Tibial nerve (tissue), 4 donors: ENCODE measurements at regions not wholly inside any gene's neighbourhood (a gene's known extent, or its start where the extent isn't known, plus 50 kb on each side); places are given as distances from the start of the nearest gene placed in this dataset.
"Not testable (repeated sequence)": the region's sequence is repeated elsewhere in the genome, so short reads cannot be mapped to it uniquely, and the experiment has no call there.

Experiments
- DNase-seq, 2 donors: peaks; one replicate each; pipeline ENCODE4 v3.0.0-alpha.2; 2019; ENCODE audit warnings: low spot score in 2 of 2
- H3K27ac ChIP-seq, 4 donors: fragments of 200-600 bp; sonication (generic) in 3 of 4; one replicate each; pipeline ENCODE4 v1.5.1; 2017 to 2019; ENCODE audit warnings: mild to moderate bottlenecking in 1 of 4
- H3K27me3 ChIP-seq, 2 donors: fragments of 200-600 bp; sonication (generic) in 1 of 2; one replicate each; pipeline versions ENCODE4 v1.5.1 to v1.6.0; 2017 to 2019
- H3K36me3 ChIP-seq, 3 donors: fragments of 200-600 bp; sonication (generic); one replicate each; pipeline ENCODE4 v1.5.1; 2018 to 2019
- H3K4me1 ChIP-seq, 4 donors: fragments of 200-600 bp; sonication (generic) in 3 of 4; one replicate each; pipeline ENCODE4 v1.5.1; 2017 to 2019
- H3K4me3 ChIP-seq, 4 donors: fragments of 200-600 bp; sonication (generic) in 3 of 4; one replicate each; pipeline ENCODE4 v1.5.1; 2017 to 2019; ENCODE audit warnings: mild to moderate bottlenecking in 1 of 4, moderate library complexity in 1 of 4
- H3K9me3 ChIP-seq, 4 donors: fragments of 200-600 bp; sonication (generic) in 3 of 4; one replicate each; pipeline ENCODE4 v1.5.1; 2017 to 2019
- EP300 ChIP-seq, 2 donors: sonication (generic); formaldehyde crosslinking; IDR thresholded peaks; one replicate each; pipeline ENCODE4 v1.6.1; 2017; ENCODE audit warnings: antibody characterized with exemption in 2 of 2, mild to moderate bottlenecking in 1 of 2
- POLR2A ChIP-seq, 2 donors: fragments of 450-650 bp; IDR thresholded peaks; one replicate each; pipeline ENCODE4 v1.6.1; 2017; ENCODE audit warnings: antibody characterized with exemption in 2 of 2, mild to moderate bottlenecking in 2 of 2, moderate library complexity in 2 of 2
- WGBS, 2 donors: methylation state at CpG; one replicate each; pipeline ENCODE4 v1.1.5; 2018; 5-methylcytosine and 5-hydroxymethylcytosine counted together
- TF ChIP-seq, protein P1 (sequence below), 5 experiments: fragments of 200-600 bp in 3 of 5; fragments of 450-650 bp in 2 of 5; sonication (generic) in 3 of 5; IDR thresholded peaks; one replicate each; pipeline ENCODE4 v1.5.1; 2016 to 2019; ENCODE audit warnings: antibody characterized with exemption in 5 of 5, mild to moderate bottlenecking in 3 of 5, moderate library complexity in 2 of 5

DNA sequence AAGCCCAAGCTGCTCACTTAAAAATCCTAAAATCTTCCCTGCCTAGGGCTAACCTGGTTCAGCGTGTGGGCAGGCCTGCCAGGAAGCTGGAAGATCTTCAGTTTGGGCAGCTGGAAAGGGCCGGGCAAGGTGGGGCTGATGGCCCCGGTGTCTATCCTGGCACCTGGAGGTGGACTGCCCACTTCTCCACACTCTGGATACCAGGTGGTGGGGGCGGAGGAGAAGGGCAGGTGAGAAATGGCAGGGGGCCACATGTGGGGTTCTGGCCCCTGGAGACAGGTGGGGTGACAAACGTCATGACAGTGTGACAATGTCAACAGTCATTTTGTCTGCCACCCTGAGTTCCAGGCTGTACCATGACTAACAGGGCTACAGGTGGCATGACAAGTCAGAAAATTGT lies 78.5 kb upstream of the C16orf82 start:
- TF ChIP-seq, protein P1, sequence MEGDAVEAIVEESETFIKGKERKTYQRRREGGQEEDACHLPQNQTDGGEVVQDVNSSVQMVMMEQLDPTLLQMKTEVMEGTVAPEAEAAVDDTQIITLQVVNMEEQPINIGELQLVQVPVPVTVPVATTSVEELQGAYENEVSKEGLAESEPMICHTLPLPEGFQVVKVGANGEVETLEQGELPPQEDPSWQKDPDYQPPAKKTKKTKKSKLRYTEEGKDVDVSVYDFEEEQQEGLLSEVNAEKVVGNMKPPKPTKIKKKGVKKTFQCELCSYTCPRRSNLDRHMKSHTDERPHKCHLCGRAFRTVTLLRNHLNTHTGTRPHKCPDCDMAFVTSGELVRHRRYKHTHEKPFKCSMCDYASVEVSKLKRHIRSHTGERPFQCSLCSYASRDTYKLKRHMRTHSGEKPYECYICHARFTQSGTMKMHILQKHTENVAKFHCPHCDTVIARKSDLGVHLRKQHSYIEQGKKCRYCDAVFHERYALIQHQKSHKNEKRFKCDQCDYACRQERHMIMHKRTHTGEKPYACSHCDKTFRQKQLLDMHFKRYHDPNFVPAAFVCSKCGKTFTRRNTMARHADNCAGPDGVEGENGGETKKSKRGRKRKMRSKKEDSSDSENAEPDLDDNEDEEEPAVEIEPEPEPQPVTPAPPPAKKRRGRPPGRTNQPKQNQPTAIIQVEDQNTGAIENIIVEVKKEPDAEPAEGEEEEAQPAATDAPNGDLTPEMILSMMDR (IDR thresholded peaks at IDR 0.05): no peak
- TF ChIP-seq EP300 (IDR thresholded peaks at IDR 0.05) (no peak), POLR2A (IDR thresholded peaks at IDR 0.05) (no peak)
- WGBS, 2 donors: 67 to 80% methylated on average over 5 of the region's 5 CpGs
- no peaks in the 10 kb centered on the region for H3K9me3 ChIP-seq
- no peaks in the 10 kb centered on the region for H3K27me3 ChIP-seq
- H3K4me3 ChIP-seq: no peak overlapping the region
- no peaks in the 10 kb centered on the region for H3K36me3 ChIP-seq
- DNase-seq: no peak
- H3K27ac ChIP-seq: no peak overlapping the region
- peaks cover 0 to 2% (median 0%) of the 10 kb centered on the region in 4 donors for H3K4me1 ChIP-seq

DNA sequence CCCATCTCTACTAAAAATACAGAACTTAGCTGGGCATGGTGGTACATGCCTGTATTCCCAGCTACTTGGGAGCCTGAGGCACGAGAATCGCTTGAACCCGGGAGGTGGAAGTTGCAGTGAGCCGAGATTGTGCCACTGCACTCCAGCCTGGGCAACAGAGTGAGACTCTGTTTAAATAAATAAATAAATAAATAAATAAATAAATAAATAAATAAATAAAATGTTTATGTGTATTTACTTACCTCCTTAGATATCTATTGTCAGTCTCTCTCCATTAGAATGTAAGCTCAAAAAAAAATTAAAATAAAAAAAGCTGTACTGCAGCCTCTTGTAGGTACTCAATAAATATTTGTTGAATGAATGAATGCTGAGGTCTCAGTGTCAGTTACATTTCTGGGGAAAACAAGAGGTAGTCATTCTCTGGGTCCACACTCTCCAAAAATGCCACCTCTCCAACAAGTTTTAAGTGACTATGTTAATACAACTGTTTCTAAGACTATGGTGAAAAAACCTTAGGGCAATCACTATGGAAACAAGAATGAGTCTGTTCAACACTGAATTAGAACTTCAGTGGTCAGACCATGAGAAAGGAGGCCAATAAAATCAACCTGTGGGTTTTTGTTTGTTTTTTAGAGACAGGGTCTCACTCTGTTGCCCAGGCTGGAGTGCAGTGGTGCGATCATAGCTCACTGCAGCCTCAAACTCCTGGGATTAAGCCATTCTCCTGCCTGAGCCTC lies 76.2 kb upstream of the C16orf82 start:
- not testable (repeated sequence) for H3K36me3 ChIP-seq, H3K27me3 ChIP-seq, H3K27ac ChIP-seq, DNase-seq, H3K9me3 ChIP-seq, H3K4me3 ChIP-seq
- 94 to 95% methylated on average over 5 of the region's 5 CpGs for WGBS, 2 donors
- peaks cover 0 to 11% (median 0%) of the 10 kb centered on the region in 4 donors for H3K4me1 ChIP-seq

DNA sequence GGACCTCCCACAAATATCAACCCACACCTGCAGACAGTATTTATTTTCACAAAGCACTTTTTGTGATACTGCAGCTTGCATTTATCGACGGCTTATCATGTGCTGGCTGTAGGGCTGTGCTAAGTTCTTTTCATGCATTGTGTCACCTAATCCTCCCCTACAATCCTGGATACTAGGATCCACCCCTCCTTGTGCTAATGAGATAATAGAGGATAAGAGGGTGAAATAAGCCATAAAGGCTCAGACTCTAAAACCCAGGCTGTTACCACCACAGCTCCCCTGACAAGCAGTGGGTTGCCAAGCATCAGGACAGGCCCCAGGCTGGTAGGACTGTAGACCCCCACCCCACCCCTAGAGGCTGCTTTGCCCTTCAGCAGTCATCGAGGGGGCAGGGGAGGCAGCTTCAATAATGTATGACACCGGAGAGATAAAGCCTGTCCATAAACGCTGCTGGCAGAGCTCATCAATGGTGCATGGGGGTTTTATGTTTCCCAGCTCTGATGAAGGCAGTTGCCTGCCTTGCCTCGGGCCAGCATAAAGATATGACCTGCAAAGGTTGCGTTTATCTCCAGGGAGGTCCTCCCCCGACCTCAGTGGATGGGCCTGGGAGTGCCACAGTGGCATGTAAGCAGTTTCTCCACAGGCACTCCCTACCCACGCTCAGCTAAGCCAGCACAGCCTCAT lies 73.9 kb upstream of the C16orf82 start:
- Histone ChIP-seq H3K9me3 (peaks cover 0 to 11% (median 0%) of the 10 kb centered on the region in 4 donors), H3K27ac (no peak overlapping the region), H3K36me3 (no peaks in the 10 kb centered on the region), H3K4me3 (no peak overlapping the region), H3K27me3 (no peaks in the 10 kb centered on the region), H3K4me1 (peaks cover 0 to 11% (median 0%) of the 10 kb centered on the region in 4 donors)
- TF ChIP-seq, protein P1 (IDR thresholded peaks at IDR 0.05): no peak
- no peak for TF ChIP-seq EP300 (IDR thresholded peaks at IDR 0.05)
- TF ChIP-seq POLR2A (IDR thresholded peaks at IDR 0.05): no peak
- DNase-seq: no peak
- 34 to 40% methylated on average over 8 to 9 of the region's 9 CpGs for WGBS, 2 donors

DNA sequence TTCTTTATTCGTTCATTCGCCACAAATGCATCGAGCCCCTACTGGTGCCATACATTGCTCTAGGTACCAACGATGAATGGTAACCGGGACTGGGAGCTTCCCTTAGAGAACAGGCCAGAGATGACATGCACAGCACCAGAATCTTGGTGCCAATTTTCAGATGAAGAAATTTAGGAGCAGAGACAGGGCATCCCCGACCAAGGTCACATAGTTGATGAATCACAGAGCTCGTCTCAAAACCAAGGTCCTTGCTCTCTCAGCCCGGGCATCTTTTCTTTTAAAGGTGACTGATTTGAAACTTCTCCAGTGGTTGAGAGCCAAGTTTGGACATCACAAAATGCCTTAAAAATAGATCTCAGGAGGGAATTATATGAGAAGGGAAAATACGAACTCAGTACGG lies 73.2 kb upstream of the C16orf82 start:
- WGBS, 2 donors: 61 to 66% methylated on average over 10 of the region's 10 CpGs
- H3K4me3 ChIP-seq: no peak overlapping the region
- DNase-seq: no peak
- H3K4me1 ChIP-seq: peaks cover 0 to 11% (median 0%) of the 10 kb centered on the region in 4 donors
- no peaks in the 10 kb centered on the region for H3K27me3 ChIP-seq
- TF ChIP-seq, protein P1 (IDR thresholded peaks at IDR 0.05): no peak
- TF ChIP-seq EP300 (IDR thresholded peaks at IDR 0.05): no peak
- no peak for TF ChIP-seq POLR2A (IDR thresholded peaks at IDR 0.05)
- H3K27ac ChIP-seq: no peak overlapping the region
- H3K9me3 ChIP-seq: peaks cover 0 to 13% (median 0%) of the 10 kb centered on the region in 4 donors
- H3K36me3 ChIP-seq: no peaks in the 10 kb centered on the region

DNA sequence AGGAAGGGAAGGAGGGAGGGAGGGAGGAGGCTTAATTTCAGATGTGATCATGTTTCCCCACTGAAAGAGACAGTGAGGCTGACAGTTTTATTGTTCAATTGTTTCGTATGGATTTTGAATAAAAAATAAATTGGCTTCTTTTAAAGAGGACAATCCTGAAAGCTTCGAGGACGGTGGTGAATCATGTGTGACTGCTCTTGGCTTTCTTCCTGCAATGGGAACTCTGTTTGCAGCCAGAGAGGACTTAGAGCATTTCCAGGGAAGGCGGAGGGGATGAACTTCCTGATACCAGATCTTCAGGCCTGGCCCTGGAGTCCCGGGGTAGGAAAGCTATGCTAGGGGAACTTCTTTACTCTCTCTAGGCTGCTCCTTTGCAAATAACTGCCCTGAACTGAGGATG lies 72.8 kb upstream of the C16orf82 start:
- peaks cover 0 to 13% (median 0%) of the 10 kb centered on the region in 4 donors for H3K9me3 ChIP-seq
- H3K27ac ChIP-seq: no peak overlapping the region
- H3K27me3 ChIP-seq: no peaks in the 10 kb centered on the region
- DNase-seq: no peak
- H3K4me3 ChIP-seq: no peak overlapping the region
- no peak for TF ChIP-seq EP300 (IDR thresholded peaks at IDR 0.05)
- TF ChIP-seq, protein P1 (IDR thresholded peaks at IDR 0.05): no peak
- TF ChIP-seq POLR2A (IDR thresholded peaks at IDR 0.05): no peak
- H3K4me1 ChIP-seq: peaks cover 0 to 11% (median 0%) of the 10 kb centered on the region in 4 donors
- WGBS, 2 donors: 12 to 20% methylated on average over 5 of the region's 5 CpGs
- H3K36me3 ChIP-seq: no peaks in the 10 kb centered on the region
